ENCODE measurements at regions not wholly inside any gene's neighbourhood (a gene's known extent, or its start where the extent isn't known, plus 50 kb on each side); places are given as distances from the start of the nearest gene placed in this dataset.

- TF ChIP-seq CTCF (conservative IDR thresholded peaks at IDR 0.05 in 1 of 2, IDR thresholded peaks at IDR 0.05 in 1 of 2; ENCODE audit: low read depth in 1 of 2, low read length in 2 of 2), result no peak
- no peak for TF ChIP-seq EZH2 (IDR thresholded peaks at IDR 0.05; ENCODE audit: low read length, missing control alignments)
Measured at GRCh38 chr1:56077206-56077605, 502.2 kb downstream of the PLPP3 start.
